Vagina (tissue), 2 donors: ENCODE measurements at regions not wholly inside any gene's neighbourhood (a gene's known extent, or its start where the extent isn't known, plus 50 kb on each side); places are given as distances from the start of the nearest gene placed in this dataset.

Source experiments
- CTCF ChIP-seq, 3 experiments: fragments of 450-650 bp in 2 of 3; fragments of 200-600 bp in 1 of 3; sonication (generic) in 1 of 3; IDR thresholded peaks; one replicate each; pipeline ENCODE4 v1.5.1; 2017 to 2019; ENCODE audit warnings: antibody characterized with exemption in 3 of 3, mild to moderate bottlenecking in 2 of 3, moderate library complexity in 2 of 3
- POLR2A ChIP-seq, 2 donors: fragments of 450-650 bp; IDR thresholded peaks; one replicate each; pipeline ENCODE4 v1.6.1; 2017; ENCODE audit warnings: antibody characterized with exemption in 2 of 2, mild to moderate bottlenecking in 2 of 2, moderate library complexity in 2 of 2
- POLR2AphosphoS5 ChIP-seq, 2 donors: sonication (generic); formaldehyde crosslinking; IDR thresholded peaks; one replicate each; pipeline ENCODE4 v1.9.0; 2017; ENCODE audit warnings: antibody characterized with exemption in 2 of 2, mild to moderate bottlenecking in 2 of 2, low read depth in 1 of 2; ENCODE audit not compliant: insufficient read depth in 1 of 2

- no peak for TF ChIP-seq CTCF (IDR thresholded peaks at IDR 0.05)
- no peak for TF ChIP-seq POLR2A (IDR thresholded peaks at IDR 0.05)
- no peak for TF ChIP-seq POLR2AphosphoS5 (IDR thresholded peaks at IDR 0.05; ENCODE audit: insufficient read depth in 1 of 2, low read depth in 1 of 2)
Observed at GRCh38 chr6:40915165-40915564, 123.9 kb downstream of the UNC5CL start.
